ENCODE measurements at regions not wholly inside any gene's neighbourhood (a gene's known extent, or its start where the extent isn't known, plus 50 kb on each side); places are given as distances from the start of the nearest gene placed in this dataset.

GRCh38 chr16:52629296-52629695, 82.4 kb upstream of the TOX3 start:
- TF ChIP-seq CTCF (optimal IDR thresholded peaks at IDR 0.05 in 1 of 3, IDR thresholded peaks at IDR 0.05 in 1 of 3, conservative IDR thresholded peaks at IDR 0.05 in 1 of 3; ENCODE audit: extremely low read depth in 1 of 3, insufficient read depth in 2 of 3, low read length in 3 of 3) (no peak), EZH2 (IDR thresholded peaks at IDR 0.05; ENCODE audit: low read length) (no peak)

All from keratinocyte (primary cell).